HG02798 (cell line): ENCODE measurements at regions not wholly inside any gene's neighbourhood (a gene's known extent, or its start where the extent isn't known, plus 50 kb on each side); places are given as distances from the start of the nearest gene placed in this dataset.
"Not testable (repeated sequence)": the region's sequence is repeated elsewhere in the genome, so short reads cannot be mapped to it uniquely, and the experiment has no call there.

Experiments used
- ATAC-seq: cut with Tn5 transposase; IDR thresholded peaks from one replicate; pipeline ENCODE4 v1.9.1; 2021; ENCODE audit warnings: mild to moderate bottlenecking; ENCODE audit not compliant: unreplicated experiment, poor library complexity

DNA sequence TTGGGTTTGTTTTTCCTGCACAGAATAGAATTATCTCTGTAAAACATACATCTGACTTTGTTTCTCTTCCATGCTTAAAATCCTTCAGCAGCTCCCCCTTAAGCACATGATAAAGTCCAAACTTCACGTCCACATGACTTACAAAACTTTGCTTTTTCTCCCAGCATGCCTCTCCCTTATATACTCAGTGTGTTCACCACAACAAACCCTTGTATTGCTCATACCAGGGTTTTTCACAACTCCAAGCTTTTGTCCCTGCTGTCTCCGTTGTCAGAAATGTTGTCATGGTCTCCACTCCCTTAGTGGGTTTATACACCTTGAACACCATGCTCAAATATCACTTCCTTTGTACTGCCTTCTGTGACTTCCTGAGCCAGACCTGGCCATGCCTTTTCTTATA is 91.1 kb upstream of the MITF start:
- ATAC-seq, result no peak

- no peak for ATAC-seq
Observed at GRCh38 chr3:69647511-69648110, 91.7 kb upstream of the MITF start.

DNA sequence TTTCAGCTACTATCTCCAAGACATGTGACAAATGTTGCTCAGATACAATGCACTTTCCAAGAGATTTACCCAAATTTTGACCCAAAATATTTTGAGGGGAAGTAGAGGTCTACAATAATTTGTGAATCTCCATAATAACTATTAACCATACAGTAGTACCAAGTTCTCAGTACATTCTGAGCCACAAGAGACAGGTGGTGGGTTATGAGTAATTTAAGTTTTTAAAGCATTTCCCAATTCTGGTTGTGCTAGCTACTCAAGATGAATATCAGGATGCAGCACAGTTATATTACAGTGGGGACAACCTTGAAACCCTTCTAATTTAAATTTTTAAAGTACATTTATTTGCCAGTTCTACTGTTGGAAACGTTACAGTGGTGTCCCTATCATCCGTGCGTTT is 92.2 kb upstream of the MITF start:
- no peak for ATAC-seq

DNA sequence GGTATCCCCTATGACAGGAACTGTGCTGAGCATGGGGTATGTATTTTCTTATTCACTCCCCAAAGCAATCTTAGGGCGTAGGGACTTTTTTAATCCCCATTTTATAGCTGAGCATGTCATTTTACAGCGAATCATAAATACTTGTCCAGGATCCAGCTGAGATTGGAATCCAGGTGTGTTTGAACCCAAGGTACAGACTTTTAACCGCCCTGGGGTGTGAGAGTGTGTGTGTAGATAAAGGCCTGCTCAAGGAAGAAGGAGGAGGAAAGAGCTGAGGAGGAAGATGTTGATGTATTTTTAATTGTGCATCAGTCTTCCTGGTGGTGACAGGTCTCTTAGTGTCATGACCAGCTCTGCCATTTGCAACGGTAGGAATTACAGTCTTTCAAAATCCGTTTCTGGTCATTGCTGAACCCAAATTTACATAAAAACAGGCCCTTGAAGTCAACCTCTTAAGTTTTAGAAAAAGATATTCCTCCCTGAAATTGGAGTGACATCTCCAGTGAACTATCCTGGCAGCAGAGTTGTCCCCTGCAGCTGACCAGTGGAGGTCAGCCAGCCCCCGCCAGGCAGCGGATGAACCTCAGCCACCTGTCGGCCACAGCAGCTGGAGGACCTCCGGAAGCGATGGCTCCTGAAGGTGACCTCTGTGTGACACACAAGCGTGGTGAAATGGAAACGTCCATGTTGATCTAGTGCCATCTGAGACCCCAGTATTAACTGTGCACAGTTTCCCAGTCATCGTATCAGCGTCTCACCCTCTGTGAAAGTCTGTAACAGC is 92.8 kb upstream of the MITF start:
- no peak for ATAC-seq

DNA sequence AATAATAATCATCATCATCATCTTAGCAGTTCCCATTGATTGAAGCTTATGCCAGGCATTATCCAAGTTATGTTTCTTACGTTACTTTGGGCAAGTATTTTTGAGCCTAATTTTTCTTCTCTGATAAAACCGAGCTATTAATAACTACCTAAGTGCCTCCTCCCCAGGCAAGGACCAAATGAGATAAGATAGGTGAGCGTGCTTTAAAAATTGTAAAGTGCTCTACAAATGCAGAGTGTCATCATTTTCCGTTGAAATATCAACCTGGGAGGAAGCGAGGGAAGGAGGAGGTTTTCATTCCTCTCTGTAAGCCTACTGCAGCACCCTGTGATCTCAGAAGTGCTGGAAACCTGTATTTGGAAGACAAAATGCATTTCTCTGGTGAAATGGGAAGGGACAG is 96.7 kb upstream of the MITF start:
- ATAC-seq, result no peak

- ATAC-seq, result no peak
Observed at GRCh38 chr3:69639851-69640250, 99.4 kb upstream of the MITF start.

GRCh38 chr3:69628951-69629350 is 110.3 kb upstream of the MITF start:
- no peak for ATAC-seq

DNA sequence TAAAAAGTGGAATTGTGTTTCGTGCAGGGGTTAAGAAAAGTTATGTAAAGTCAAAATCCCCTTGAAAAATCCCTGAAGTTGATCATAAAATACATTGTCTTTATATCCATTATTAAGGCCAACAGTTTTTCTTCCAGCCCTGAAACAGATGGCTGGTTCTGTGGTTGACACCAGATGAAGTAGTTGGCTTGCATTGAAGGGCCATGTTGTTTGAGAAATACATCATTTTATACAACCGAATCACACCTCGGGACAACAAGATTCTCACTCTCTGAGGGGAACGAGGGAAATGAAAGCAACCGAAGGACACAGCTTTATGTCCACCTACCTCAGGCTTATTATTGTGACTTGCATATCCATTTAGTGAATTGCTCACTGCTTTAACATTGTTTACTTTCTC is 126.0 kb upstream of the MITF start:
- no peak for ATAC-seq

DNA sequence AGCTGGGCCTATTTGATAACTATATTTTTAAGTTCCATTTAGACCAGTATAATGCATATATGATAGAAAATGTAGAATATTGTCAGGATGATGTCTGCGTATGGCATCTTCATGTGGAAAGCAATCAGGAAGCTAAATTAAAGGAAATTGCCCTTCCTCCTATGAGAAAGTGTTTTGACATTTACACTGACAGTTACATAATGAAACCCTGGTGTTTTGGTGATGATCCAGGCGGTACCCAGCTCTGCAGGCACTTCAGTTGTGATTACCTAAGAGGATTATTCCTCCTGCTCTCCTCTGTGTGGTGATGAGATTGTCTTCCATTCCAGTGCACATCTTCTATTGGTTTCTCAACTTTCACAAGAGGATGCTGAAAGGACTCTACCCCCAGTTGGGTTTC is 126.5 kb upstream of the MITF start:
- ATAC-seq, result no peak

- ATAC-seq, result not testable (repeated sequence)
Observed at GRCh38 chr3:69609566-69609965, 129.7 kb upstream of the MITF start.

DNA sequence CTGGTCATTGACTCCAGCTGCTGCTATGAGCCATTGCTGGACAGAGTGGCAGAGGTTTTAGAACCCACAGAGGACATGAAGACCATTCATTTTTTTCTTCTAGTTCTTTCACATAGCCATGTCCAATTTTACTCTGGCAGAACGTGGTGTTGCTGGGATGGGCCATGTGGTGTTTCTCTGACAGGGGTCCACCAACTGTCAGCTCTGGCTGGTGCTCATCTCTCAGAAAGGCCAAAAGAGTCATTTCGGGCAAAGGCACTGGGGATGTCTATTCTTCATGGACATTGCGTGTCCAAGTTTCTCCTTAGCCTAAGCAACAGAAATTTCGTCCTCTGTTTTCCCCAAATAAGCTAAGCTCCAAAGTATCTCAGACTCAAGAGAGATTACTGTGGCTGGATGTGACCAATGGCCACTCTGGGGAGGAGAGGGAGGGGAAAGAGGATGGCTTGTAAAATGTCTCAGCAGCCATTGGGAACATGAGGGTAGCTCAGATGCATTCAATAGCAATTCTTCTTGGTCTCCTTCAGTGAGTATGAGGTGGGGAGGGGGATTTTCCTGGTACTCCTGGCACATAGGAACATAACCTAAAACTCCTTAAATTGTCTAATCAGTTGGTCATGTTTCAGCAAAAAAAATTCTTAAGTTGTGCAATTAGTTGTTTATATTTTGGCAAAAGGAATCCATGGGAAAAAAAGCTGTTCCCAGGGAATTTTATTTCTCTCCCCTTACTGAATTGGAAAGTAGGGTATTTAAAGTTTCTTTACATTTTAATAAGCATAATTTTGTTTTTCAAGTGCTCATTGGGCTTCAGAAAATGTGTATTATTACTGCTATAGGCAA is 131.6 kb upstream of the MITF start:
- no peak for ATAC-seq

DNA sequence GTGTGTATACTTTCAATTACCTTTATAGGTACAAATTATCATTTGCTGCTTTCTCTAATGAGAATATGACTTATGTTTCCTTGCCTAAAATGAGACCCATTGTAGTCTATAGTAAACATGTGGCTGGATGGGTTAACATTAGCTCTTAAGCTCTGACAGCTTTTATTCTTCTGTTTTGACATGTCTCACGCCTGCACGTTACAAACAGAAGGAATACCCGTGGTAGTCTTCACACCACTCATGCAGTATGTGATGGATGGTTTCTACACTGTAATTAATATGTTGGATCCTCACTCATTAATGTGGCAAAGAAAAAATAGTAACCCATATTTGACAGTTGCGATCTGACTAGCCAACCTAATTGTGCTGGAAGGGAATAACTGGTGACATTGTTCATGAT is 133.4 kb upstream of the MITF start:
- no peak for ATAC-seq

DNA sequence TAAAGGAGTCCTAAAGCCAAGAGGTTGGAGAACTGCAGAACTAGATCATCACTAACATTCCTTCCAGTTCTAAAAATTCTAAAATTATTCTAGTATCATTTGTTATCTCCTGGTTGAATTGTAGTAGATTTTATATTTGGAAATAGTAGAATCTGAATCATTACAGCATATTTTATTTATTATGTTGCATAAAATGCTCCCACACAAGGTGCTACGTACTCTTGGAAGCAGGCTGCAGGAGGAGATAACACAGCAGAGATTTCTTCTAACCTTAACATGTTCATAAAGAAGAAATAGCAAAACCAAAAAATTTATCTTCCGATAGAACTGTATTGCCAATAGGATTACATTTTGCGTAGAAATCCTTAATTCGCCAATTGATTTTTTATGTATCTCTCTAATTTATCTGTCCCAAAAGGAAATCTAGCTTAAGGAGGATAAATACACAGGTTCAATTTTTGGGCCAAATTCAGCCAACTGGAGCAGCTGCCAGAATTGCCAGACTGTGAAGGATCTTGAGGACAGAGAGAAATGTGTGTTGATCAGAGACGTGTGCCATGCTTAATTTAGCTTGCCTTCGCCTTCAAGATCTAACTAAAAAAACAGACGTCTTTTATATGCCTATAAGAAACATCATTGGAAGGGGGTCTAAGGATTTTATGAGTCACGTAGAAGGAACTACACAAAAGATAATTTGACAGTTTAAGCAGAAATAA is 134.4 kb upstream of the MITF start:
- no peak for ATAC-seq

DNA sequence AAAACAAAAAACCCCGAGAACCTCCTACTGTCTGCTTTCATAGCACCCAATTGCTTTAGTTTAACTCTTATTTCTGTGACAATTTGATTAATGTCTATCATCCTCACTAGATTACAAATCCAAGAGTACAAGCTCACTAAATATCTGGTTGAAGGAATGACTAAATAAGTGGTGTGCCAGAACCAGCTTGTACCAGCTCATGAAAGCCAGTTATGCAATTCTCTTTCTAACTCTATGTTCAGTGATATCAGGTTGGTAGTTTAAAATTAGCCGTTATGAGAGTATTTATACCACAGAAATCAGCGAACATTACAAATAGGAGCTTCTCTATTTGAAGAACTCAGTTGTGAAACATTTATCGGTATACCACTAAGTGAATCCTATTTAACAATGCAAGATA is 137.2 kb upstream of the MITF start:
- ATAC-seq, result no peak

GRCh38 chr3:69594286-69594685 is 145.0 kb upstream of the MITF start:
- ATAC-seq, result no peak

GRCh38 chr3:69591164-69591736 is 148.0 kb upstream of the MITF start:
- no peak for ATAC-seq

GRCh38 chr3:69590111-69590510 is 149.2 kb upstream of the MITF start:
- ATAC-seq, result no peak

GRCh38 chr3:69588170-69588569 is 151.1 kb upstream of the MITF start:
- no peak for ATAC-seq

- ATAC-seq, result no peak
Observed at GRCh38 chr3:69585472-69585871, 153.8 kb upstream of the MITF start.

DNA sequence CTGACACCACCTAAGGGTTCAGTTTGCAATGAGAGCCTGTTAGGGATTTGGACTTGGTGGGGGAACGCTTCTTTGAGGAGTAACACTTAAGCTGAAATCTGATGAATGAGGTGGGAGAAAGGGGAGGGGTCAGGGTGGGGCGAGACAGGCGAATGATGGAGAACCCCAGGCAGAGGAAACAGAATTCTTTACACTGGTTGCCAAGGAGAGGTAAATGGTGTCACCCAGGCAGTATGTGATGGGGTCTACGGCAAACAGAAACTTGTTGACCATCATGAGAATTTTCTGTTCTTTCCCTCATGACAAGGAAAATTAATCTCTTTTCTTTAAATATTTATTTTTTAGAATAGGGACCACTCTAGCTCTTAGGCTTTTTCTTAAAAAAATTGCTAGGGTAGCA is 157.2 kb upstream of the MITF start:
- ATAC-seq, result no peak
